ENCODE measurements at regions not wholly inside any gene's neighbourhood (a gene's known extent, or its start where the extent isn't known, plus 50 kb on each side); places are given as distances from the start of the nearest gene placed in this dataset.

GRCh38 chr13:21885714-21886224 lies 214.9 kb downstream of the FGF9 start:
- no peak for TF ChIP-seq TAF1 (IDR thresholded peaks at IDR 0.05; ENCODE audit: low read depth, low read length)
- no peak for TF ChIP-seq SP1 (IDR thresholded peaks at IDR 0.05; ENCODE audit: low read depth, low read length)
- no peak for TF ChIP-seq ATF3 (IDR thresholded peaks at IDR 0.05; ENCODE audit: insufficient read depth, low read depth, low read length)
- TF ChIP-seq POLR2A (IDR thresholded peaks at IDR 0.05; ENCODE audit: control extremely low read depth in 1 of 2, low read depth in 2 of 2, low read length in 2 of 2): no peak
- no peak for TF ChIP-seq CTCF (IDR thresholded peaks at IDR 0.05; ENCODE audit: control extremely low read depth in 1 of 3, insufficient read depth in 1 of 3, low read depth in 1 of 3, low read length in 3 of 3)
- no peak for TF ChIP-seq RFX5 (IDR thresholded peaks at IDR 0.05; ENCODE audit: borderline replicate concordance, low read depth, low read length)
- TF ChIP-seq BACH1 (IDR thresholded peaks at IDR 0.05; ENCODE audit: low read length): no peak
- no peak for TF ChIP-seq ZNF274 (IDR thresholded peaks at IDR 0.05; ENCODE audit: borderline replicate concordance, extremely low read depth, low read length)
- no peak for TF ChIP-seq SIN3A (conservative IDR thresholded peaks at IDR 0.05 in 1 of 2, IDR thresholded peaks at IDR 0.05 in 1 of 2; ENCODE audit: low read depth in 1 of 2, low read length in 2 of 2)
- TF ChIP-seq POLR2AphosphoS5 (IDR thresholded peaks at IDR 0.05; ENCODE audit: low read depth, low read length): no peak
